PC-9 (cell line): ENCODE measurements at regions not wholly inside any gene's neighbourhood (a gene's known extent, or its start where the extent isn't known, plus 50 kb on each side); places are given as distances from the start of the nearest gene placed in this dataset.
A peak's percentile ranks its signal among the peaks of the same experiment; 100 is the strongest.

Experiments
- BruUV-seq: library from RNA; stranded (reverse); fragments of 400-500 nt; replicated peaks from 2 replicates; lab custom pipeline; 2021; lab: Mats Ljungman, UMichigan
- CTCF ChIA-PET: fragments of 300-600 bp; sonication (Branson Sonifier 250); formaldehyde crosslinking; loops from one replicate; lab custom pipeline; 2022; ENCODE audit warnings: antibody characterized with exemption; lab: Charles Lee
- POLR2A ChIA-PET: fragments of 300-600 bp; sonication (Branson Sonifier 250); formaldehyde crosslinking; loops from one replicate; lab custom pipeline; 2022; ENCODE audit warnings: antibody characterized with exemption; ENCODE audit not compliant: unreplicated experiment; lab: Charles Lee
- DNase-seq, 2 experiments: peaks; one replicate each; pipeline versions ENCODE4 v3.0.0 to v3.0.0-alpha.2; 2015 to 2022; ENCODE audit warnings: mixed read lengths in 1 of 2
- H2AFZ ChIP-seq: fragments of 200-600 bp; sonication (generic); 2 replicates; pipeline ENCODE4 v1.8.1; 2017; ENCODE audit warnings: antibody characterized with exemption
- H3F3A ChIP-seq: fragments of 200-600 bp; sonication (generic); 2 replicates; pipeline ENCODE4 v1.8.1; 2017; ENCODE audit warnings: antibody characterized with exemption, mild to moderate bottlenecking, low read depth; ENCODE audit not compliant: insufficient read depth
- H3K27ac ChIP-seq: fragments of 200-600 bp; sonication (generic); 2 replicates; pipeline ENCODE4 v1.6.1; 2016; ENCODE audit warnings: mixed run types
- H3K27me3 ChIP-seq: fragments of 200-600 bp; sonication (generic); 2 replicates; pipeline ENCODE4 v1.6.1; 2016; ENCODE audit warnings: low read depth, mixed run types; ENCODE audit not compliant: insufficient read depth
- H3K36me3 ChIP-seq: fragments of 200-600 bp; sonication (generic); 2 replicates; pipeline ENCODE4 v1.6.1; 2016; ENCODE audit warnings: low read depth, mixed run types
- H3K4me1 ChIP-seq: fragments of 200-600 bp; sonication (generic); replicated peaks from 2 replicates; pipeline ENCODE4 v1.6.1; 2016; ENCODE audit warnings: mixed run types; ENCODE audit not compliant: insufficient read depth
- H3K4me2 ChIP-seq: fragments of 200-600 bp; sonication (generic); 2 replicates; pipeline ENCODE4 v1.6.1; 2017; ENCODE audit warnings: mixed run types
- H3K4me3 ChIP-seq: fragments of 200-600 bp; sonication (generic); 2 replicates; pipeline ENCODE4 v1.6.1; 2016; ENCODE audit warnings: mixed run types
- H3K79me2 ChIP-seq: fragments of 200-600 bp; sonication (generic); 2 replicates; pipeline ENCODE4 v1.6.1; 2017; ENCODE audit warnings: low read depth, mixed run types
- H3K9me2 ChIP-seq: fragments of 200-600 bp; sonication (generic); 2 replicates; pipeline ENCODE4 v1.8.1; 2017; ENCODE audit warnings: mild to moderate bottlenecking; ENCODE audit not compliant: insufficient read depth
- H3K9me3 ChIP-seq: fragments of 200-600 bp; sonication (generic); 2 replicates; pipeline ENCODE4 v1.8.1; 2016; ENCODE audit warnings: low read depth; ENCODE audit not compliant: insufficient read depth
- H4K20me1 ChIP-seq: fragments of 200-600 bp; sonication (generic); 2 replicates; pipeline ENCODE4 v1.8.1; 2017; ENCODE audit not compliant: insufficient read depth
- EZH2 ChIP-seq: fragments of 200-600 bp; sonication (generic); IDR thresholded peaks from 2 replicates; pipeline ENCODE4 v1.8.0; 2017; ENCODE audit warnings: antibody characterized with exemption, low read depth
- intact Hi-C: fragments of 100-400 bp; cut with micrococcal nuclease; formaldehyde crosslinking; loops from one replicate; pipeline ENCODE4 v1.10.0; 2022; ENCODE audit not compliant: unreplicated experiment
- TF ChIP-seq, protein P1 (sequence below): fragments of 200-600 bp; sonication (generic); conservative IDR thresholded peaks from 2 replicates; pipeline ENCODE4 v1.6.1; 2017; ENCODE audit warnings: mixed run types, antibody characterized with exemption, mild to moderate bottlenecking, moderate library complexity

DNA sequence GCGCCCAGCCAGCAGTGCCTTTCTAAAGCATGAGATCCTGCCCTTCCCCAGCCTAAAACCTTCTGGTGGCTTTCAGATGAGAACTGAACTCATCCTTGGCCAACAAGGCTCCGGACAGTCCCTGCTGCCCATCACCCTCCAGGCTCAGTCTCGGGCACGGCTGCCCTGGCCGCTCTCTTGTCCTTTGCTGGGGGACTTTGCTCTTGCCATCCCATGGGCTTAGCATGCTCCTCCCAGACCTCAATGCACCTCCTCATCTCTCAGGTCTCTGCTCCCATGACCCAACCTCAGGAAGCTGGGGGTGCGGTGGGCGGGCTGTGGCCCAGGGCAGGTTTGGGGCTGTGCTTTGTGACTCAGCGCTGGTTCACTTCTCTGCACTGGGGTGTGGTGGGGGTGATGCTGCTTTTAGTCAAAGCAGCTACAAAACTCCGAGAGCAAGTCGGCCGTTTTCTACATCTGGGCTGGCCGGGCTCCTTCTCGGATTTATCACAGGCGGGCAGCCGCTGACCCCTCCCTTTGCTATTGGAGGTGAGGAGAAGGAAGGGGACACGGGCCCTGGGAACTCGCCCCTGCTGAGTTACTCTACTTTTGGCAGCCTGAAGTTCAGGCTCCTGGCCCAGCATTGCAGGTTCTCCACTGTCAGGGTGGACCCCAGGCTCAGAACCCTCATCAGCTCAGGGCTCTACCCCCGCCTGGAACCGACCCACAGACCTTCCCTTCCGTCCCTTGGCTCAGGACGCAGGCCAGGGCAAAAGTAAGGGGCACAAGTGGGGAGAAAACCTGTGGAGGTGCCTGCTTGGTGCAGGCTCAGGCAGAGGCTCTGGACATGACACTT lies 90.6 kb upstream of the TAF1B start:
- intact Hi-C loops: loop anchor here (1.0 to 5.0 kb wide), 2 partner anchors 49 to 330 kb away; partner anchors contain the start of genes CPSF3 and ITGB1BP1
- CTCF ChIA-PET: interaction anchor here (0.6 kb wide), 2 partner anchors 328 to 371 kb away, joined by 3 to 10 read pairs; no protein-coding TSS in a partner anchor
- H3K9me2 ChIP-seq: no peaks in the 10 kb centered on the region
- H3K4me1 ChIP-seq: peaks cover 36% of the 10 kb centered on the region
- no peaks in the 10 kb centered on the region for H4K20me1 ChIP-seq
- TF ChIP-seq, protein P1, sequence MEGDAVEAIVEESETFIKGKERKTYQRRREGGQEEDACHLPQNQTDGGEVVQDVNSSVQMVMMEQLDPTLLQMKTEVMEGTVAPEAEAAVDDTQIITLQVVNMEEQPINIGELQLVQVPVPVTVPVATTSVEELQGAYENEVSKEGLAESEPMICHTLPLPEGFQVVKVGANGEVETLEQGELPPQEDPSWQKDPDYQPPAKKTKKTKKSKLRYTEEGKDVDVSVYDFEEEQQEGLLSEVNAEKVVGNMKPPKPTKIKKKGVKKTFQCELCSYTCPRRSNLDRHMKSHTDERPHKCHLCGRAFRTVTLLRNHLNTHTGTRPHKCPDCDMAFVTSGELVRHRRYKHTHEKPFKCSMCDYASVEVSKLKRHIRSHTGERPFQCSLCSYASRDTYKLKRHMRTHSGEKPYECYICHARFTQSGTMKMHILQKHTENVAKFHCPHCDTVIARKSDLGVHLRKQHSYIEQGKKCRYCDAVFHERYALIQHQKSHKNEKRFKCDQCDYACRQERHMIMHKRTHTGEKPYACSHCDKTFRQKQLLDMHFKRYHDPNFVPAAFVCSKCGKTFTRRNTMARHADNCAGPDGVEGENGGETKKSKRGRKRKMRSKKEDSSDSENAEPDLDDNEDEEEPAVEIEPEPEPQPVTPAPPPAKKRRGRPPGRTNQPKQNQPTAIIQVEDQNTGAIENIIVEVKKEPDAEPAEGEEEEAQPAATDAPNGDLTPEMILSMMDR: no peak
- TF ChIP-seq EZH2: no peak
- peak overlapping the region; percentile 71 for H3K4me3 ChIP-seq
- peak overlapping the region; percentile 99 for H3K27ac ChIP-seq
- peaks cover 14% of the 10 kb centered on the region for H3K79me2 ChIP-seq
- peak overlapping the region; percentile 99 for H3K4me2 ChIP-seq
- no peaks in the 10 kb centered on the region for H3K9me3 ChIP-seq
- peak; percentile 78 to 92 for DNase-seq
- POLR2A ChIA-PET: interaction anchor here (0.5 to 1.1 kb wide), 5 partner anchors 7 to 518 kb away, joined by 3 to 15 read pairs (median 4); no protein-coding TSS in a partner anchor
- peak overlapping the region; percentile 17; the same call in 1 of the 2 replicates for H2AFZ ChIP-seq
- BruUV-seq: TSS peak; percentile 70
- H3K36me3 ChIP-seq: no peaks in the 10 kb centered on the region
- H3F3A ChIP-seq: peaks cover 28% of the 10 kb centered on the region
- H3K27me3 ChIP-seq: no peaks in the 10 kb centered on the region

DNA sequence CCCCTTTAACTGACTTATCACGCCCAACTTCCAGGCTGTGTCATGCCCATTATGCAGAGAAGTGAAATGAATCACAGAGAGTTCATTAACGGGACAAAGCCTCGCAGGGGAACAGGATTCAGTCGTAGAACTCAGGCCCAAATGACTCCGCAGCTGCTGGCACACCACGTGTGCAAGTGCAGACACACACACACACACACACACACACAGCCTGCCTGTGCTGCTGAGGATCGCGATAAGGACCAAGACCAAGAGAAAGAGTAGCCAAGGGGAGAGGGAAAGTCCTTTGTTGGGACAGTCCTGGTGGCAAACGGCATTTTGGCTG lies 90.0 kb upstream of the TAF1B start:
- H2AFZ ChIP-seq: no peak overlapping the region; the same call in 1 of the 2 replicates
- peak; percentile 56 to 96 for DNase-seq
- no peak for TF ChIP-seq EZH2
- TF ChIP-seq, protein P1: no peak
- peak overlapping the region; percentile 99 for H3K27ac ChIP-seq
- H3K9me3 ChIP-seq: no peaks in the 10 kb centered on the region
- BruUV-seq: no TSS peak
- H3K4me2 ChIP-seq: peak overlapping the region; percentile 99
- H3K9me2 ChIP-seq: no peaks in the 10 kb centered on the region
- H3K27me3 ChIP-seq: no peaks in the 10 kb centered on the region
- CTCF ChIA-PET: interaction anchor here (0.7 kb wide), 1 partner anchor 1402 kb away, joined by 7 read pairs; the partner anchor contains the start of gene SLC66A3
- H3K4me1 ChIP-seq: peaks cover 35% of the 10 kb centered on the region
- H3K36me3 ChIP-seq: no peaks in the 10 kb centered on the region
- H4K20me1 ChIP-seq: no peaks in the 10 kb centered on the region
- H3F3A ChIP-seq: peaks cover 28% of the 10 kb centered on the region
- H3K79me2 ChIP-seq: peaks cover 14% of the 10 kb centered on the region
- H3K4me3 ChIP-seq: peak overlapping the region; percentile 71
- POLR2A ChIA-PET: interaction anchor here (0.5 to 1.1 kb wide), 3 partner anchors 7 to 370 kb away, joined by 3 to 15 read pairs (median 3); no protein-coding TSS in a partner anchor
- intact Hi-C loops: loop anchor here (1.0 to 5.0 kb wide), 2 partner anchors 50 to 331 kb away; partner anchors contain the start of genes CPSF3 and ITGB1BP1

DNA sequence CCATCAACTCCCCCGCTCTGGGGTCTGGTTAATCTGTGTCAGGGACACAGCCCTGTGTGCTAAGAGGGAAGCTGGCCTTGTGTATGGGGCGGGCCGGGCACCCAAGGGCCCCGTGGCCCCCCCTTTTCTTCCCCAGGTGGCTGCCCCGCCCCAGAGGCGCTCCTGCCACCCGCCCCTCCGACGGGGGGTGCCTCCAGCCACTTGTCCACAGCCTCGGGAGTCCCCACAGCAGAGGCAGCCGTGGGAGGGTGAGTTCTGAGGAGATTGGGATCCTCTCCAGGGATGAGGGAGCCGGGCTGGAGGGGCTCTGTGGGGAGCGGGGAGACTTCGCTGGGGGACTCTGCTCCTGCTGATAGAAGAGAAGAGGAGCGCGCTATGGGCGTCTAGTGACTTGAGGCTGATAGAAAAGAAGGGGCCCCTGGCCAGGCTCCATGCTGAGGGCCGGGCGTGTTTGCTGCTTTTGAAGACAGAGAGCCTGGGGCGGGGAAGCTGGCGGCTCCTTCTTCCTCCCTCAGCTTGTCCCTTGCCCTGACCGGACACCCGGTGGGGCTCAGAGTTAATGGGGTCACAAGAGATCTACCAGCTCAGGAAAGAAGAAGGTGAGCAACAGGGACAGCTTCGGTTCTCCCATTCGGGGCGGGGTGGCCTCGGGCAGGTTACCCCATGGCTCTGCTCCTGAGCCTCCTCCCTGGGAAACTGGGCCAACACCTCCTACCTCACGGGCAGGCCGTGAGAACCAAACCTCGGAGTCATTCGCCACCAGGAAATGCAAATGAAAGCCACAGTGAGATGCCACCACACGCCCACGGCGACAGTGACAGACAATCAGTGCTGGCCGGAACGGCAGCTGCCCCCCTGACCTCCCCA lies 89.4 kb upstream of the TAF1B start:
- no TSS peak for BruUV-seq

More for the DNA sequence above, 89.4 kb upstream of the TAF1B start:
- DNase-seq: peak; percentile 83 to 96
- Histone ChIP-seq H2AFZ (peak overlapping the region; percentile 50; the same call in 1 of the 2 replicates), H3K9me2 (no peaks in the 10 kb centered on the region), H3K4me2 (peak overlapping the region; percentile 99), H3K36me3 (no peaks in the 10 kb centered on the region), H3K9me3 (no peaks in the 10 kb centered on the region), H3K4me3 (peak overlapping the region; percentile 71), H3K4me1 (peaks cover 28% of the 10 kb centered on the region), H3F3A (peaks cover 28% of the 10 kb centered on the region), H3K79me2 (peaks cover 14% of the 10 kb centered on the region), H3K27ac (peak overlapping the region; percentile 99), H3K27me3 (no peaks in the 10 kb centered on the region), H4K20me1 (no peaks in the 10 kb centered on the region)
- POLR2A ChIA-PET: interaction anchor here (0.5 to 1.1 kb wide), 6 partner anchors 8 to 370 kb away, joined by 3 to 15 read pairs (median 3); partner anchors contain the start of gene ADAM17
- TF ChIP-seq, protein P1: peak; percentile 15; the same call in 1 of the 2 replicates
- TF ChIP-seq EZH2: no peak
- CTCF ChIA-PET: interaction anchor here (0.7 kb wide), 1 partner anchor 1402 kb away, joined by 7 read pairs; the partner anchor contains the start of gene SLC66A3
- intact Hi-C loops: loop anchor here (1.0 to 5.0 kb wide), 4 partner anchors 51 to 332 kb away; partner anchors contain the start of genes ADAM17, CPSF3, ITGB1BP1 and YWHAQ
